H1 (cell line): ENCODE measurements at regions not wholly inside any gene's neighbourhood (a gene's known extent, or its start where the extent isn't known, plus 50 kb on each side); places are given as distances from the start of the nearest gene placed in this dataset.

ENCODE experiments used
- ATF3 ChIP-seq: IDR thresholded peaks from 2 replicates; pipeline ENCODE4 v1.6.1; 2011; ENCODE audit warnings: low read depth, mild to moderate bottlenecking, low read length; ENCODE audit not compliant: insufficient read depth
- CREB1 ChIP-seq: IDR thresholded peaks from 2 replicates; pipeline ENCODE4 v1.6.1; 2012; ENCODE audit warnings: inconsistent platforms
- CTCF ChIP-seq, 3 experiments: IDR thresholded peaks; 1 replicate in 2 of 3; 2 replicates in 1 of 3; pipeline versions ENCODE4 v1.5.1 to v1.6.1; 2011; ENCODE audit warnings: low read length in 3 of 3, mild to moderate bottlenecking in 3 of 3, inconsistent platforms in 2 of 3, low read depth in 1 of 3, moderate library complexity in 1 of 3; ENCODE audit not compliant: insufficient read depth in 1 of 3; ENCODE audit errors: control extremely low read depth in 1 of 3
- EP300 ChIP-seq, 2 experiments: IDR thresholded peaks; 1 replicate in 1 of 2; 2 replicates in 1 of 2; pipeline ENCODE4 v1.6.1; 2011 to 2012; ENCODE audit warnings: low read depth in 2 of 2, low read length in 2 of 2, mild to moderate bottlenecking in 2 of 2, borderline replicate concordance in 1 of 2, inconsistent platforms in 1 of 2, moderate library complexity in 1 of 2
- NRF1 ChIP-seq: IDR thresholded peaks from 2 replicates; pipeline ENCODE4 v1.6.1; 2011; ENCODE audit warnings: mild to moderate bottlenecking, low read depth, low read length, improper control_type of control experiment
- POLR2A ChIP-seq, 2 experiments: IDR thresholded peaks; 1 replicate in 1 of 2; 2 replicates in 1 of 2; pipeline ENCODE4 v1.6.1; 2011; ENCODE audit warnings: low read depth in 2 of 2, low read length in 2 of 2, mild to moderate bottlenecking in 2 of 2; ENCODE audit errors: control extremely low read depth in 1 of 2
- POLR2AphosphoS5 ChIP-seq: IDR thresholded peaks from 2 replicates; pipeline ENCODE4 v1.6.1; 2011; ENCODE audit warnings: low read depth, low read length
- RNF2 ChIP-seq: fragments of 200-900, 300-1000 bp; sonication (generic); IDR thresholded peaks from 2 replicates; pipeline ENCODE4 v1.7.1; 2016; ENCODE audit warnings: borderline replicate concordance, low read depth, mild to moderate bottlenecking, antibody characterized with exemption, low read length; ENCODE audit not compliant: poor library complexity, severe bottlenecking; ENCODE audit errors: missing control alignments
- TAF1 ChIP-seq: IDR thresholded peaks from 2 replicates; pipeline ENCODE4 v1.6.1; 2011; ENCODE audit warnings: mild to moderate bottlenecking, low read depth, low read length

GRCh38 chr11:23711981-23712380 is 784.9 kb upstream of the LUZP2 start:
- no peak for TF ChIP-seq ATF3
- TF ChIP-seq RNF2: no peak
- TF ChIP-seq POLR2AphosphoS5: no peak
- no peak for TF ChIP-seq CREB1
- TF ChIP-seq EP300 (IDR thresholded peaks at IDR 0.05; ENCODE audit: borderline replicate concordance in 1 of 2, low read depth in 2 of 2, low read length in 2 of 2): no peak
- TF ChIP-seq CTCF (IDR thresholded peaks at IDR 0.05; ENCODE audit: control extremely low read depth in 1 of 3, insufficient read depth in 1 of 3, low read depth in 1 of 3, low read length in 3 of 3): no peak
- no peak for TF ChIP-seq TAF1
- TF ChIP-seq POLR2A (IDR thresholded peaks at IDR 0.05; ENCODE audit: control extremely low read depth in 1 of 2, low read depth in 2 of 2, low read length in 2 of 2): no peak
- no peak for TF ChIP-seq NRF1
